ENCODE measurements at regions not wholly inside any gene's neighbourhood (a gene's known extent, or its start where the extent isn't known, plus 50 kb on each side); places are given as distances from the start of the nearest gene placed in this dataset.
A peak's percentile ranks its signal among the peaks of the same experiment; 100 is the strongest.

- WGBS: 94% methylated on average over 3 of the region's 3 CpGs
- H3K4me1 ChIP-seq (ENCODE audit: insufficient read depth, low read length): no peaks in the 10 kb centered on the region
These were observed 88.7 kb downstream of the RAMP3 start for GRCh38 chr7:45246339-45246738.

GRCh38 chr7:45252248-45252647 is 94.7 kb downstream of the RAMP3 start:
- 84% methylated on average over 6 of the region's 6 CpGs for WGBS
- no peaks in the 10 kb centered on the region for H3K4me1 ChIP-seq (ENCODE audit: insufficient read depth, low read length)

More at GRCh38 chr7:45246339-45246738, 88.7 kb downstream of the RAMP3 start:
- no peaks in the 10 kb centered on the region for H3K9me3 ChIP-seq (ENCODE audit: insufficient read depth, low read depth, low read length)
- no peaks in the 10 kb centered on the region for H3K27me3 ChIP-seq (ENCODE audit: insufficient read depth, low read length)
- H3K9ac ChIP-seq (ENCODE audit: low read depth, low read length): no peak overlapping the region
- H3K36me3 ChIP-seq (ENCODE audit: insufficient read depth, low read length): no peaks in the 10 kb centered on the region
- H3K27ac ChIP-seq (ENCODE audit: low read depth, low read length): no peak overlapping the region
- no peak overlapping the region for H3K4me3 ChIP-seq (ENCODE audit: low read length)

DNA sequence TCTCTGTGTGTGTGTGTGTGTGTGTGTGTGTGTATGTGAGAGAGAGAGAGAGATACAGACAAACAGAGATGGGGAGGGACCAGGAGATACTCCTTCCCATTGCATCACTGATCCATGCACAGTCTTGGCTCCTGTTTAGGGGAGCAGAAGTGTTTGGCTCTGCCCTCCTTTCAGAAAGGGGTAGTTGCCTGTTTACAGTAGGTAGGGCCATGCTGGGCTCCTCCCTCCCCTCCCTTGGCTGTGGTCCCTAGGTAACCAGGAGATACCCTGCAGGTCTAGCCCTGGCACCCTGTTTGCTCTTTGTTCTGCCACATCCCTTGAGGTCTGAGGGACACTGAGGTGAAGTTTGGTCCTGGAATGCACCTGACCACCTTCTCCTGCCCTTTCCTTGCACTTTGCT is 95.3 kb downstream of the RAMP3 start:
- no peak overlapping the region for H3K9ac ChIP-seq (ENCODE audit: low read depth, low read length)
- H3K4me3 ChIP-seq (ENCODE audit: low read length): no peak overlapping the region
- no peaks in the 10 kb centered on the region for H3K9me3 ChIP-seq (ENCODE audit: insufficient read depth, low read depth, low read length)
- no peaks in the 10 kb centered on the region for H3K4me1 ChIP-seq (ENCODE audit: insufficient read depth, low read length)
- no peak overlapping the region for H3K27ac ChIP-seq (ENCODE audit: low read depth, low read length)
- H3K27me3 ChIP-seq (ENCODE audit: insufficient read depth, low read length): no peaks in the 10 kb centered on the region
- no peaks in the 10 kb centered on the region for H3K36me3 ChIP-seq (ENCODE audit: insufficient read depth, low read length)

More at GRCh38 chr7:45252248-45252647, 94.7 kb downstream of the RAMP3 start:
- Histone ChIP-seq H3K9me3 (ENCODE audit: insufficient read depth, low read depth, low read length) (no peaks in the 10 kb centered on the region), H3K27me3 (ENCODE audit: insufficient read depth, low read length) (no peaks in the 10 kb centered on the region), H3K9ac (ENCODE audit: low read depth, low read length) (no peak overlapping the region), H3K4me3 (ENCODE audit: low read length) (no peak overlapping the region), H3K36me3 (ENCODE audit: insufficient read depth, low read length) (no peaks in the 10 kb centered on the region), H3K27ac (ENCODE audit: low read depth, low read length) (no peak overlapping the region)

- WGBS: 86% methylated on average over 1 of the region's 1 CpG
- no peaks in the 10 kb centered on the region for H3K4me1 ChIP-seq (ENCODE audit: insufficient read depth, low read length)
- no peaks in the 10 kb centered on the region for H3K36me3 ChIP-seq (ENCODE audit: insufficient read depth, low read length)
- H3K9ac ChIP-seq (ENCODE audit: low read depth, low read length): no peak overlapping the region
- H3K27me3 ChIP-seq (ENCODE audit: insufficient read depth, low read length): no peaks in the 10 kb centered on the region
- no peak overlapping the region for H3K4me3 ChIP-seq (ENCODE audit: low read length)
- H3K27ac ChIP-seq (ENCODE audit: low read depth, low read length): no peak overlapping the region
- H3K9me3 ChIP-seq (ENCODE audit: insufficient read depth, low read depth, low read length): no peaks in the 10 kb centered on the region
These were observed 95.8 kb downstream of the RAMP3 start for GRCh38 chr7:45253368-45253767.

DNA sequence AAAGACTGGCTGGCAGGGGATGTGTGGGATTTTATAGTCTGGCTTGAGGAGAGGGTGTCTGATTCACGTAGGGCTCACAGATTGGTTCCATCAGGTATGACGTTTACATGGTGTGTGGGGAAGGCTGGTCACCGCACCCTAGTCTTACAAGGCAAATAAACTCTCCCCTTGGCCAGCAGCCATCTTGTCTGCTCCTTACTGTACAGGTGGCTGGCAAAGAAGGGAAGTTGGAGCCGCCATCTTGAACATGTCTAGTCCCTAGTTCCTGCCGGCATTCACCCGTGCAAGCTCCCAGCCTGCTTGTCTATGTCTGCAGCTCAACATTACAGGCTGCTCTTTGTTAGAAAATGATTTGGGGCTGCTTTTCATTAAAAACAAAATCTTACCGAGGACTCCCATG is 97.6 kb downstream of the RAMP3 start:
- H3K9me3 ChIP-seq (ENCODE audit: insufficient read depth, low read depth, low read length): no peaks in the 10 kb centered on the region
- H3K4me1 ChIP-seq (ENCODE audit: insufficient read depth, low read length): no peaks in the 10 kb centered on the region
- no peak overlapping the region for H3K27ac ChIP-seq (ENCODE audit: low read depth, low read length)
- 93% methylated on average over 7 of the region's 7 CpGs for WGBS
- no peak overlapping the region for H3K9ac ChIP-seq (ENCODE audit: low read depth, low read length)
- no peak overlapping the region for H3K4me3 ChIP-seq (ENCODE audit: low read length)
- peaks cover 7% of the 10 kb centered on the region; the same call in 1 of the 2 replicates for H3K27me3 ChIP-seq (ENCODE audit: insufficient read depth, low read length)
- no peaks in the 10 kb centered on the region for H3K36me3 ChIP-seq (ENCODE audit: insufficient read depth, low read length)

- Histone ChIP-seq H3K27me3 (ENCODE audit: insufficient read depth, low read length) (peaks cover 7% of the 10 kb centered on the region; the same call in 1 of the 2 replicates), H3K4me1 (ENCODE audit: insufficient read depth, low read length) (no peaks in the 10 kb centered on the region), H3K9me3 (ENCODE audit: insufficient read depth, low read depth, low read length) (no peaks in the 10 kb centered on the region), H3K36me3 (ENCODE audit: insufficient read depth, low read length) (no peaks in the 10 kb centered on the region), H3K27ac (ENCODE audit: low read depth, low read length) (no peak overlapping the region), H3K9ac (ENCODE audit: low read depth, low read length) (no peak overlapping the region), H3K4me3 (ENCODE audit: low read length) (no peak overlapping the region)
- WGBS: 84% methylated on average over 7 of the region's 8 CpGs
These were observed 98.7 kb downstream of the RAMP3 start for GRCh38 chr7:45256309-45256708.

DNA sequence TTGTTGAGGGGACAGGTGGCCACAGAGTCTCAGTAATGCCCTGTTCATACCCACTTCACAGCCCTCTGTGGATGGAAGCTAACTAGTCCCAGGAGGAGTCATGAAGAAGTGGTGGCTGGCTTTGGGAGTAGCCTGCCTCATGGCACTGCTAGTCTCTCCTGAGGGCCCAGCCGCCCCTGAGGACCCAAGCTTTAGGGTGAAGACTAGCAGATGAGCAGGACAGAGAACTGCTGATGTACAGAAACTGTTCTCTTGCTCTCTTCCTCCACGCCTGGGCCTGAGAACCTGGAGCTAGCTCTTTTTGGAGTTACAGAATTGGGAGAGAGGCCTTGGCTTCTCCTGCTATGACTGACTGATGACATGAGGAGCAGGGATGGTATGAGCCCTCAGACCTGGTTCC is 99.2 kb downstream of the RAMP3 start:
- 92% methylated on average over 2 of the region's 2 CpGs for WGBS
- H3K4me1 ChIP-seq (ENCODE audit: insufficient read depth, low read length): no peaks in the 10 kb centered on the region
- peaks cover 7% of the 10 kb centered on the region; the same call in 1 of the 2 replicates for H3K27me3 ChIP-seq (ENCODE audit: insufficient read depth, low read length)
- H3K27ac ChIP-seq (ENCODE audit: low read depth, low read length): no peak overlapping the region
- H3K4me3 ChIP-seq (ENCODE audit: low read length): no peak overlapping the region
- no peaks in the 10 kb centered on the region for H3K9me3 ChIP-seq (ENCODE audit: insufficient read depth, low read depth, low read length)
- H3K9ac ChIP-seq (ENCODE audit: low read depth, low read length): no peak overlapping the region
- H3K36me3 ChIP-seq (ENCODE audit: insufficient read depth, low read length): no peaks in the 10 kb centered on the region

DNA sequence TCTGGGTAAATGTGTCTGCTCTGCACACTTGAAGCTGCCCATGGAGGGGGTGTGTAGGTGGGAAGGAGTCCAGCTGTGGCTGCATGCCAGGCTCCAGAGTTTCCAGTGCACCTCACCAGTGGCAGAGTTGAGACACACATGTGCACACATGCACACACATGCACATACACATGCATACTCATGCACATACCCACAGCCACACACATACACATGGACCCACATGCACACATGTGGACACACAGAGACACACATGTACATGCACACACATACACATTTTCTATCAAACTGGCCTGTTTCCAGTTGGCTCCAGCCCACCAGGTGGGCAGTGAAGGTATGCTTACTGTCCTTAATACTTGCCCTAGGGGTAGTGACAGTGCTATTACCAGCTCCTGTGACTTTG is 99.7 kb downstream of the RAMP3 start:
- Histone ChIP-seq H3K9ac (ENCODE audit: low read depth, low read length) (no peak overlapping the region), H3K4me1 (ENCODE audit: insufficient read depth, low read length) (no peaks in the 10 kb centered on the region), H3K27me3 (ENCODE audit: insufficient read depth, low read length) (peaks cover 7% of the 10 kb centered on the region; the same call in 1 of the 2 replicates), H3K9me3 (ENCODE audit: insufficient read depth, low read depth, low read length) (no peaks in the 10 kb centered on the region), H3K4me3 (ENCODE audit: low read length) (no peak overlapping the region), H3K36me3 (ENCODE audit: insufficient read depth, low read length) (no peaks in the 10 kb centered on the region), H3K27ac (ENCODE audit: low read depth, low read length) (no peak overlapping the region)

GRCh38 chr7:45258533-45259226 is 101.1 kb downstream of the RAMP3 start:
- Histone ChIP-seq H3K4me3 (ENCODE audit: low read length) (no peak overlapping the region), H3K27me3 (ENCODE audit: insufficient read depth, low read length) (peaks cover 7% of the 10 kb centered on the region; the same call in 1 of the 2 replicates), H3K9ac (ENCODE audit: low read depth, low read length) (no peak overlapping the region), H3K9me3 (ENCODE audit: insufficient read depth, low read depth, low read length) (no peaks in the 10 kb centered on the region; the same call in 1 of the 2 replicates), H3K36me3 (ENCODE audit: insufficient read depth, low read length) (no peaks in the 10 kb centered on the region), H3K4me1 (ENCODE audit: insufficient read depth, low read length) (no peaks in the 10 kb centered on the region), H3K27ac (ENCODE audit: low read depth, low read length) (no peak overlapping the region)
- 71% methylated on average over 5 of the region's 5 CpGs for WGBS

DNA sequence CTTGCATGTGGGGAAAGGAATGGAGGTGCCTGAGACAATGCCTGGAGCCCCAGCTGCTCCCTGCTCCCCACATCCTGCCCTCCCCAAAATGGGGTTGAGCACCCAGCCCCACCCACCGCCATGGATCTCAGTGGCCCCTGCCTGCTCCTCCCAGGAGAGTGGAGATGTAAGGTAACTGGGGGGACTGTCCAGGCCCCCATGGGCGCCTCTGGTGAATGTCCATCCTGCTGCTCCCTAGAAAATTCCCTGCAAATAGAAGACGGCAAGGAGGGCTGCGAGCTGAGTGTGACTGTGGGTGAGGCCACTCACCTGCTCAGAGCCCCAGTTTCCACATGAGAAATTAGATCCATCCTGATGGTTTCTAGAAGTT is 101.6 kb downstream of the RAMP3 start:
- Histone ChIP-seq H3K9me3 (ENCODE audit: insufficient read depth, low read depth, low read length) (no peaks in the 10 kb centered on the region; the same call in 1 of the 2 replicates), H3K36me3 (ENCODE audit: insufficient read depth, low read length) (no peaks in the 10 kb centered on the region), H3K4me3 (ENCODE audit: low read length) (no peak overlapping the region), H3K27ac (ENCODE audit: low read depth, low read length) (no peak overlapping the region), H3K9ac (ENCODE audit: low read depth, low read length) (no peak overlapping the region), H3K4me1 (ENCODE audit: insufficient read depth, low read length) (no peaks in the 10 kb centered on the region), H3K27me3 (ENCODE audit: insufficient read depth, low read length) (peaks cover 7% of the 10 kb centered on the region; the same call in 1 of the 2 replicates)
- 88% methylated on average over 4 of the region's 4 CpGs for WGBS

GRCh38 chr7:45259966-45260646 is 102.5 kb downstream of the RAMP3 start:
- Histone ChIP-seq H3K9ac (ENCODE audit: low read depth, low read length) (no peak overlapping the region), H3K27ac (ENCODE audit: low read depth, low read length) (no peak overlapping the region), H3K4me1 (ENCODE audit: insufficient read depth, low read length) (no peaks in the 10 kb centered on the region), H3K36me3 (ENCODE audit: insufficient read depth, low read length) (no peaks in the 10 kb centered on the region), H3K27me3 (ENCODE audit: insufficient read depth, low read length) (peaks cover 7% of the 10 kb centered on the region; the same call in 1 of the 2 replicates), H3K9me3 (ENCODE audit: insufficient read depth, low read depth, low read length) (no peaks in the 10 kb centered on the region; the same call in 1 of the 2 replicates), H3K4me3 (ENCODE audit: low read length) (0 out of 2 replicates have a peak overlapping the region, but pooled peaks have one; percentile 11)
- 30% methylated on average over 30 of the region's 30 CpGs for WGBS

Measured in HUES64 (cell line).